Activated naive CD4-positive, alpha-beta T cell treated with anti-CD3 and anti-CD28 coated beads, Interleukin-2, amount 50 U/mL, for 16 hours (primary cell): ENCODE measurements at regions not wholly inside any gene's neighbourhood (a gene's known extent, or its start where the extent isn't known, plus 50 kb on each side); places are given as distances from the start of the nearest gene placed in this dataset.

Experiments
- DNase-seq: peaks from one replicate; pipeline ENCODE4 v3.0.0-alpha.2; 2020

- DNase-seq: no peak
These were observed 106.5 kb upstream of the SLC2A1 start for GRCh38 chr1:43065191-43065590.

DNA sequence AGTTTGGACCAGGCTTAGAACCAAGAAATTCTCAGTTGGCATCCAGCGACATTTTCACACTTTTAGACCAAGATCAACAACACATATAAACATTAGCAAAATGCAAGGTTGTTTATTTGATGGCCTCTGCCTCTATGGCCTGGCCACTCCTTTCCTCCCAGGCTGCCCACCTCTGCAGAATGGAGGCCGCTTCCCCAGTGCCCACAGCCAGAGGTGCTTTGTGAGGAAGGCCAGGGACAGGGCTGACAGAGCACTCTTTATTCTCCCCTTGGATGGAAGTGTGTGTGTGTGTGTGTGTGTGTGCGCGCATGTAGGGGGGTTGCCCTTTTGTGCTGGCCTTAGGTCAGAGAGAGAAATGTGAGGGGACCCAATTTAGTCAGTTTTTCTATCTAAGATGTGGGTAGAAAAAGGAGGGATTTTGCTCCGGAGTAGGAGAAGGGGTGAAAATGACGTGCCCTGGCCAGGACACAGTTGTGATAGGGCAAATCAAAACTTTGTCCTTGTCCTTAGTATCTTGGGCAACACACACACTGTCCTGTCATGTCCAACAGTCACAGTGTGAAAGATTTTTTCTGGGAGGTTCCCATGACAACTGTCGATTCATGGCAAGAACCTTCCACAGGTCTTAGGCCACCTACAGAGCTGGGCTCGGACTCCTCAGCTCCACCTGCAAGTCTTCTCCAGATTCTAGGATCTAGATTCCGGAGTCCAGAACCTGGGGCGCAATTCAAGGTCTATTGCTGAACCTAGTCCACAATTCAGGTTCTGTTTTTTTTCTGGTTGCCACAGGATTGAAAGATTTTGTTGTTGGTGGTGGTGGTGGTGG, 104.9 kb upstream of the SLC2A1 start:
- no peak for DNase-seq

- no peak for DNase-seq
These were observed 103.9 kb upstream of the SLC2A1 start for GRCh38 chr1:43062527-43063095.

GRCh38 chr1:43061757-43062156, 103.1 kb upstream of the SLC2A1 start:
- DNase-seq: no peak

DNA sequence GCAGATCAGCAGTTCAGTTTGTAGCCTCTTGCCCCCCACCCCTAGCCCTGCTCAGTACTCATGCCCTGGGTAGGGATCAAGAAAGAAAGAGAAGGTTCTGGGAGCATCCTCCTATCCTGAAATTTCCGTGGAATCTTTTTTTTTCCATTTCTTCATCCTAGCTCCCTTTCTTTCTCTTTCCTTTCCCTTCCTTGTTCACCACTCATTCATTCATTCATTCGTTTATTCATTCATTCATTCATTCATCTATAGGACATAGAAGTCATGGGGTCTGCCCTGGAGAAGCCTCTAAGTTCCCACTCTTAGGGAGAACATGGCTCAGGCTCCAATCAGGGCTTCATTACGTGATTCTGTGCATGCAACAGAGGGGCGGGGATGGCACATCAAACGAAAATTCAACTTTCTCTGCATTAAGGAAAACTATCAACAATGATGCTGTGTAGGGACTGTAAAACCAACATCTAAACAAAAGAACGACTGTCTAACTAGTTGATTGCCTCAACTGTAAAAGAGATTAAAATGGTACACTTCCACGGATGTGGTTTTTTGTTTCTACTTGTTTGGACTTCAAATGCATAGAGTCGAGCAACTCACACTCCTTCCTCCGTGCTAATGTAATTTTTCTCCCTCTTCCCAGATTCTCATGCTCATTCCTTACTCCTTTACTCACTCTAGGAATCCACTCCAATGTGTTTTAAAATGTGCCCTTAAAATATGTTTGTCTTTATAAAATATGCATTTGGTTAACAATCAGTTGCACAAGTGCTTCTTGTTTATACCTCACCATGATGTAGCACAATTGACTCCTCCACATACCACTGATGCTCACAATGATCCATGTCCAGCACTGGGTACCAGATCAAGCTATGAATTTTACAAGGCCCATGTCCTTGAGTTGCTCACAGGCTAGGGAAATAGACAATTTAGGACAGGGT, 101.2 kb upstream of the SLC2A1 start:
- no peak for DNase-seq

DNA sequence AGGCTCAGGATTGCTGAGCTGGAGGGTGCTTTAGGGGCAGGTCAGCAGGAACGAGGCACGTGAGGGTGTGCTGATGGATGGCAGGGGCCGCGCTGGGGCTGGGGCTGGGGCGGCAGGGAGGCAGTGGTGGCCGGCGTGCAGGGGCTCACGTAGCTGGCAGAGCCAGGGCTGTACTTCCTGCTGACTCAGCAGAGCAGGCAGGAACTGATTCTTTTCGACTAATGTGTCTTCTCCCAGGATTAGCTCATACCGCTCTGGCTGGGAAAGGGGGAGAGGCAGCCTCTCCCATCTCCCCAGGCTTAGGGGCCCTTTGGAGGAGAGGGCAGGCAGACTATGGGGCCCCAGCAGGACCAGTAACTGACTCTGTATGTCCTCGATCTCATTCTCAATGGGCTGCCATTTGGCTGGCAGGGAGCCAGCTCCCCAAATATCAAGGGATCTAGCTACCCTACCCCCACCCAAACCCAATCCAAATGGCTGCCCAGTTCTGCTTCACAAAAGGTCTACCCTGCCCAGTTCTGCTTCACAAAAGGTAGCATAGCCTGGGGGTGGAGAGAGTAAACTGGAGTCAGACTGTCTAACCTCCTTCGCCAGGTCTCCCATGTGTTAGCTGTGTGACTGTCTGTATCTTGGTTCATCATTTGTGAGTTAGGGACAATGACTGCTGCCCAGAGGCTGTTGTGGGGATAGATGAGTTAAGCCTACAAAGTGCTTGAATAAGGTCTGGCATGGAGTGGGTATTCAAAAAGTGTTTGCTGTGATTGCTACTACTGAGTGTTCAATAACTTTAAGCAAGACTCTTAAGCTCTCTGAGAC, 100.1 kb upstream of the SLC2A1 start:
- DNase-seq: no peak

DNA sequence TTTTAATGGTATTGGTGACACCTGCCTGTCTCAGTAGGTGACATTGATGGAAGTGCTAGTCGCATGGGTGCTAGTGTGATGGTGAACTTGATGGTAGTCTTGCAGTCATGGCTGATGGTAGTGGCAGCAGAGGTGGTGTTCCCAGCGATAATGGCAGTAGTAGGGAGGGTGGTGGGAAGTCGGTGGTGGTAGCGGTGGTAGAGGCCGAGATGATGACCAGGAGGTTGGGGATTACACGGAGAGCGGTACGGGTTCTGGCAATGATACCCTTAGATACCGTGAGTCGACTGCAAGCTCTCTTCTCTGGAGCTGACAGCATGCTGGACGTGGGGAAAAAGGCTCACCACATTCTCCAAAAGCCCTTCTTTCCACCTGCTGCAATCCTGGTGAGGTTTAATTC, 99.4 kb upstream of the SLC2A1 start:
- DNase-seq: no peak

DNA sequence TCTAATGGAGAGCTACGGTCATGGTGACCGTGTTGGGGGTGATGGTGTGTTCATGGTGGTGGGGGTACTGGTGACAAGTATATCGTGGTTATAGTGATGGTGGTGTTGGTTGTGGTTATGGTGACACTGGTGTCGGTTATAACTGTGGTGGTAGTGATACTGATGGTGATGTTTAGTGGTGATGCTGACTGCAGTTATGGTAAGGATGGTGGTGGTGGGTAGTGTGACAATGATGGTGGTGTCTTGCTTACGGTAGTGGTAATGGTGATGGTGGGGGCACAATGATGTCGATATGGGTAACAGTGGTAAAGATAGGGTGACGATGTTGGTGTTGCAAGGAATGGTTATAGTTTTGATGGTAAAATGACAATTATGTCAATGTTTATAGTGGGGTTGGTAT, 98.9 kb upstream of the SLC2A1 start:
- no peak for DNase-seq

DNA sequence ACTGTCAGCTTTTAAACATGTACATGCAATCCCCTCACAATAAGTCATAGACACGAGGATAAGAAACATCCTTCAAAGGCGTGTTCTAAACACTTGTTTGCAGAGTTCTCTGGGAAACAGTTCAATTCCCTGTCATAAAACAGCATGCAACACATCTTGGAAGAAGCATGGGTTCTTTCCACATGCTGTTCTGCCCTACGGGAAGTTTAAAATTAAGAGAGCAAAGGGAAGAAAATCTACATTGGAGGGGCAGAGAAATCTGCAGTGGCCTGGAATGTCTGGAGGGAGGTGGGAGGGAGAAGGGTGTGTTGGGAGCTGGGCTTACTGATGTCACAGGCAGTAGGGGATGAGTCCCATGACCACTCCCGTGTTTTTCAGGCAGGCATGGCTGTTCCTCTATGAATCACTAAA, 98.3 kb upstream of the SLC2A1 start:
- DNase-seq: no peak

DNA sequence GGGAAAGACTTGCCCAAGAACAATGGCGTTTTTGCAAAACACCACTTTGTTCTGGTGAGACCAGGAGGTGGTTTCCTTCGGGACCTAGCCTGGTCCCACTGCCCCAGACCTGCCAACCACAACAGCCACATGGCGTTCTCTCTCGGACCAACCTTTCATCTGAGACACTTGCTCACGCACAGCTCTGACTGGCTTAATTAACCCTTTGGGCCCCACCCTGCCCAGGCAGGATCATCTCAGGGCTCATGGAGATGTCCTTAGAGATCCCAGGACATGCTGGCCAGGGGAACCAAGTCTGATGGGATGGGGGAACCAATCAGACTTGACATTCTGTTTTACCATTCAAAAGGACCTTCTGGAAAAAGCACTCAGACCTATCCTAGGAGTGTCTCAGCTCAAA, 97.8 kb upstream of the SLC2A1 start:
- DNase-seq: no peak

DNA sequence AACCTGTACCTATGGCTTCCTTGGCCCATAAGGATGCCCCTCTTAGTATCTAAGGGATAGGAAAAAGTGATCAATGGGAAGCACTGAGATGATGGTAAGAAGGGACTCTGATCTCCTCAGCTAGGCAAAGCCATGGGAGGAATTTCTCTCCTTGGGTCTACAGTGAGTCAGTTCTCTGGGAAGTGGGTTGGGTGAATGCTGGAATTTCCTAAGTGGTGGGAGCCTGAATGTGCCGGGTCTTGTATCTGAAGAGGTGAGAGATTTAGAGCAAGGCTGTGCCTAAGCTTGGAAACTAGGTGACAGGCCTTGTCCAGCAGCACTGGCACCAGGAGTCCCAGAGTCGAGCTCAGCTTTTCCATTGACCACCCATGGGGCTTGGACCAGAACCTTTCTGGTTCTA, 96.3 kb upstream of the SLC2A1 start:
- DNase-seq: no peak

DNA sequence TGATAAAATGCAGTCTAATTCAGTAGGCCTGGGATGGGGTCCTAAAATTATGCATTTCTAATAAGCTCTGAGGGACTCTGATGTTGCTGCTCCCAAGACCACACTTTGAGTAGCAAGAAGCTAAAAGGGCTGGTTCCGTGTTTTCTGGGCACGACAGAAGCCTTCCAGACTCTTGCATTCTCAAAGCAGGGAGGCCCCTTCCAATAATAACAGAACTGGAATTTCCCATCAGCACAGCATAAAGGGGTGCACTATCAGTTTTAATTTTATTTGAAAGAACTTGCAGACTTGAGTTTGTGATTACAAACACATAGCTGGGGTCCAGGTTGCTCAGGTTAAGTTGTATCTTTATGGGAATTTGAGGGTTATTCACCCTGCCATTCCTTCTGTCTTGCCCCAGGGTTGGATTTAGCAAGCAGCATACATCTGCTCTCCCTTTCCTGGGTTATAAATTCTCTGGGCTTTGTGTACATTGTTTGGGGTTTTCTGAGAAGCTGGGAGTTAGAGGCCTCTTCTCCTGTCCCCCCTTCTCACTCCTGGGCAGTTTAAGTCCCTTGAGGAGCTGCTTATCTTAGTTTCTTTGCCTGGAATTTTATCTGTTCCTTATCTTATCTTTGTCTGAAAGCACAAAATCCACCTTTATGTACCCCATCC, 94.2 kb upstream of the SLC2A1 start:
- DNase-seq: no peak

DNA sequence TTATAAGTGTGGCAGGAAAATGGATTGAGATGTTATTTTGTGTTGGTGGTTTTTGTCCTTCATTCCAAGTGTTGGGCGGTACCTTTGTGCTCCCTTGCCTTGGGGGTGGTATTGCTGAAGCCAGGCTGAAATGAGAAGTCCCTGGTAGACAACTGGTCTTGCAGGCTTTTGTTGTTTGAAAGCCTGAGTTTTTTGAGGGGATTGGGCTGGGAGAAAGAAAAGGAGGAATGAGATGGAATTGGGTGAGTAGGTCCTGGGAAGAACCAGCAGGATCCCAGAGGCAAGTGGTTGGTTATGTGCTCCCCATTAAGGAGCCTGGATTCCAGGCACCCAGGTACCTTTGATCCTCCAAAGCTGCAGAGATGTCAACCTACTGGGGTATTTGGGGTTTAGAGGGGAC, 93.7 kb upstream of the SLC2A1 start:
- no peak for DNase-seq

- DNase-seq: no peak
These were observed 90.8 kb upstream of the SLC2A1 start for GRCh38 chr1:43049481-43049880.

- no peak for DNase-seq
These were observed 89.9 kb upstream of the SLC2A1 start for GRCh38 chr1:43048601-43049011.

DNA sequence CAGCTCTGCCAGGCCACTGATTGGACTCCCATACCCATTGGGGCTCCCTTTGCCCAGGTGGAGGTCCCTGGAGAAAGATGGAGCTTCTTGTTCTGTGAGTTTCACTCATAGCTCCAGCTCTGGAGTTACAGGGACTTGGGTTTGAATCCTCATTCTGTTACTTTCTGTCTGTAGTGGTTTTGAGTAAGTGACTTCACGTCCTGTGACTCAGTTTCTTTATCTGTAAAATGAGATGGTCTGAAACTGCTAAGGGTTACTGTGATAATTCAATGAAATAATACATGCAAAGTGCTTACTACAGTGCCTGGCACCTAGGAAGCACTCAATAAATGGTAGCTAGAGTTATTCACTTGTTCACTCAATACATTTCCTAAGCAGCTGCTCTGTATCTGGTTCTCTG, 88.5 kb upstream of the SLC2A1 start:
- DNase-seq: no peak

DNA sequence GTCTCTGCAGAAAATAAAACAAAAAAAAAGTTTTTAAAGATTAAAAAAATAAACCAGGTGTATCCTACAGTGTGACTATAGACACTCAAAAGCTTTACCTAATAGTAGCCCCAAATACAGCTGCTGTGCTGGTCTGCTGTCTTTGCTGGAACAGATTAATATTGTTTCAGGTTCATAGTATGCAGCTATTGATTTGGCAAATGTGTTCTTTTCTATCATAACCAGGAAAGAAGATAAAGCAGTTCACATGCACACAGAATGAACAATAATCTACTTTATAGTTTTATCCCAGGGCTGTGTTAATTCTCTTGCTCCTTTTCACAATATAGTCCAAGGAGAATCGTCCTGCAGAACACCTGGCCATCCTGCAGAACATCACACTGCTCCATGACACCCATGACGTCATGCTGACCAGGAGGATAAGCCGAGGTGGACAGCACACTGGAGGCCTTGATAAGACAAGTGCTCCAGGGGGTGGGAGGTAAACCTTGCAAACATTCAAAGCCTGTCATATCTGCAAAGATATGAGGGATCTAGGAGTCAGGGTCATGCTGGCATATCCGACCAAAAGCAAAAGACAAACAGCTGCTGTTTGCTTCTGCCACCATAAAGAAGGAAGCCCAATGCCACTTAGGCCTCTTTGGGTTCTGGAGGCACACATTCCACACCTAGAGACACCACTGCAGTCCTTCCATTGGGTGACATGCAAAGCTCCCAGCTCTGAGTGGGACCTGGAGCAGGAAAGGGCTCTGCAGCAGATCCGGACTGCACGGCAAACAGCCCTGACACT, 86.1 kb upstream of the SLC2A1 start:
- no peak for DNase-seq

- DNase-seq: no peak
These were observed 85.0 kb upstream of the SLC2A1 start for GRCh38 chr1:43043695-43044094.

- DNase-seq: no peak
These were observed 84.2 kb upstream of the SLC2A1 start for GRCh38 chr1:43042773-43043457.

GRCh38 chr1:43042127-43042526, 83.5 kb upstream of the SLC2A1 start:
- no peak for DNase-seq

DNA sequence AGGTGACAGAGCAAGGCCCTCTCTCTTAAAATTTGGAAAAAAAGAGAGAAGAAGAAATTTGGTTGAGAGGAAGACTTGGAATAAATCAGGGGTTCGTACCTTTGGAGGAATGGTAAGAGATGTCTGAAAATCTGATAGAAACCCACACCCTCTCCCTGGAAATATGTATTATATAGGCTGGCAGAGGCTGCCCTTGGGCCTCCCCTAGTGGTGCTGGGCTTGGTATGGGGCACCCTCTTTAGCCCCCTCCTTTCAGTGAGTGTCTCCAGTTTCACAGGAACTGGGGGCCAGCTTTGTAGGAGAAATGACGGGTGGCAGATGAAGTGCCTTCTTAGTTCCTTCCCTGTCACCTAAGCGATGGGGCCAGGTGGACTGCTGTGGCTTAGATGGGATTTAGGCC, 82.9 kb upstream of the SLC2A1 start:
- no peak for DNase-seq
